Adipocyte (in vitro differentiated cells): ENCODE measurements at regions not wholly inside any gene's neighbourhood (a gene's known extent, or its start where the extent isn't known, plus 50 kb on each side); places are given as distances from the start of the nearest gene placed in this dataset.

ENCODE experiments used
- DNase-seq: peaks from one replicate; pipeline ENCODE4 v3.0.0-alpha.2; 2015; ENCODE audit warnings: low read depth
- H3K27me3 ChIP-seq: replicated peaks from 2 replicates; pipeline ENCODE4 v1.7.0; 2013; ENCODE audit warnings: mild to moderate bottlenecking, low read length, moderate library complexity; ENCODE audit not compliant: control insufficient read depth, insufficient read depth
- H3K36me3 ChIP-seq: 2 replicates; pipeline ENCODE4 v1.7.0; 2013; ENCODE audit warnings: low read length, mild to moderate bottlenecking, moderate library complexity; ENCODE audit not compliant: control insufficient read depth, insufficient read depth, severe bottlenecking
- H3K4me1 ChIP-seq: 2 replicates; pipeline ENCODE4 v1.7.0; 2013; ENCODE audit warnings: mild to moderate bottlenecking, low read length, moderate library complexity; ENCODE audit not compliant: control insufficient read depth, insufficient read depth
- H3K4me3 ChIP-seq: 2 replicates; pipeline ENCODE4 v1.7.0; 2013; ENCODE audit warnings: mild to moderate bottlenecking, low read length, moderate library complexity
- H3K9ac ChIP-seq: 2 replicates; pipeline ENCODE4 v1.7.0; 2013; ENCODE audit warnings: mild to moderate bottlenecking, low read length, moderate library complexity
- H3K9me3 ChIP-seq: 2 replicates; pipeline ENCODE4 v1.7.0; 2013; ENCODE audit warnings: mild to moderate bottlenecking, low read length, moderate library complexity; ENCODE audit not compliant: control insufficient read depth

GRCh38 chr5:44252545-44252944, 136.7 kb downstream of the FGF10 start:
- H3K9ac ChIP-seq, result no peak overlapping the region
- no peaks in the 10 kb centered on the region for H3K36me3 ChIP-seq
- no peaks in the 10 kb centered on the region for H3K27me3 ChIP-seq
- no peaks in the 10 kb centered on the region for H3K4me1 ChIP-seq
- DNase-seq, result no peak
- no peaks in the 10 kb centered on the region for H3K9me3 ChIP-seq
- H3K4me3 ChIP-seq, result no peak overlapping the region

GRCh38 chr5:44246986-44247385, 142.2 kb downstream of the FGF10 start:
- Histone ChIP-seq H3K9ac (no peak overlapping the region), H3K4me1 (peaks cover 20% of the 10 kb centered on the region), H3K9me3 (no peaks in the 10 kb centered on the region), H3K4me3 (no peak overlapping the region), H3K36me3 (no peaks in the 10 kb centered on the region), H3K27me3 (no peaks in the 10 kb centered on the region)
- DNase-seq, result no peak

GRCh38 chr5:44245935-44246334, 143.3 kb downstream of the FGF10 start:
- no peaks in the 10 kb centered on the region for H3K9me3 ChIP-seq
- no peaks in the 10 kb centered on the region for H3K36me3 ChIP-seq
- H3K9ac ChIP-seq, result no peak overlapping the region
- no peak for DNase-seq
- H3K27me3 ChIP-seq, result no peaks in the 10 kb centered on the region
- peaks cover 20% of the 10 kb centered on the region for H3K4me1 ChIP-seq
- H3K4me3 ChIP-seq, result no peak overlapping the region

- Histone ChIP-seq H3K27me3 (no peaks in the 10 kb centered on the region), H3K9ac (no peak overlapping the region), H3K4me1 (peaks cover 20% of the 10 kb centered on the region), H3K36me3 (no peaks in the 10 kb centered on the region), H3K9me3 (no peaks in the 10 kb centered on the region), H3K4me3 (no peak overlapping the region)
- DNase-seq, result no peak
Observed at GRCh38 chr5:44242791-44243190, 146.4 kb downstream of the FGF10 start.

GRCh38 chr5:44236040-44236439, 153.2 kb downstream of the FGF10 start:
- Histone ChIP-seq H3K27me3 (no peaks in the 10 kb centered on the region), H3K9me3 (no peaks in the 10 kb centered on the region), H3K4me3 (no peak overlapping the region), H3K9ac (no peak overlapping the region), H3K36me3 (no peaks in the 10 kb centered on the region), H3K4me1 (no peaks in the 10 kb centered on the region)
- no peak for DNase-seq

GRCh38 chr5:44233691-44234090, 155.5 kb downstream of the FGF10 start:
- Histone ChIP-seq H3K9me3 (no peaks in the 10 kb centered on the region), H3K4me3 (no peak overlapping the region), H3K4me1 (no peaks in the 10 kb centered on the region), H3K27me3 (no peaks in the 10 kb centered on the region), H3K9ac (no peak overlapping the region), H3K36me3 (no peaks in the 10 kb centered on the region)
- no peak for DNase-seq

GRCh38 chr5:44225231-44226160, 163.7 kb downstream of the FGF10 start:
- Histone ChIP-seq H3K36me3 (no peaks in the 10 kb centered on the region), H3K27me3 (no peaks in the 10 kb centered on the region), H3K4me3 (no peak overlapping the region), H3K9ac (no peak overlapping the region), H3K9me3 (no peaks in the 10 kb centered on the region), H3K4me1 (peaks cover 6% of the 10 kb centered on the region)
- DNase-seq, result no peak

- H3K27me3 ChIP-seq, result no peaks in the 10 kb centered on the region
- H3K4me3 ChIP-seq, result no peak overlapping the region
- H3K9ac ChIP-seq, result no peak overlapping the region
- no peak for DNase-seq
- H3K9me3 ChIP-seq, result peaks cover 19% of the 10 kb centered on the region
- H3K4me1 ChIP-seq, result no peaks in the 10 kb centered on the region
- no peaks in the 10 kb centered on the region for H3K36me3 ChIP-seq
Observed at GRCh38 chr5:44199408-44199807, 189.8 kb downstream of the FGF10 start.

- DNase-seq, result no peak
- no peaks in the 10 kb centered on the region for H3K36me3 ChIP-seq
Observed at GRCh38 chr5:44189255-44189654, 200.0 kb downstream of the FGF10 start.

GRCh38 chr5:44187973-44188372, 201.2 kb downstream of the FGF10 start:
- H3K4me3 ChIP-seq, result no peak overlapping the region
- H3K9ac ChIP-seq, result no peak overlapping the region
- H3K36me3 ChIP-seq, result no peaks in the 10 kb centered on the region
- DNase-seq, result no peak
- H3K27me3 ChIP-seq, result no peaks in the 10 kb centered on the region
- H3K9me3 ChIP-seq, result no peaks in the 10 kb centered on the region
- H3K4me1 ChIP-seq, result no peaks in the 10 kb centered on the region

More at GRCh38 chr5:44189255-44189654, 200.0 kb downstream of the FGF10 start:
- peaks cover 12% of the 10 kb centered on the region for H3K9me3 ChIP-seq
- H3K4me1 ChIP-seq, result no peaks in the 10 kb centered on the region
- H3K27me3 ChIP-seq, result no peaks in the 10 kb centered on the region
- H3K4me3 ChIP-seq, result no peak overlapping the region
- H3K9ac ChIP-seq, result no peak overlapping the region

- no peak for DNase-seq
- Histone ChIP-seq H3K4me3 (no peak overlapping the region), H3K36me3 (no peaks in the 10 kb centered on the region), H3K9me3 (no peaks in the 10 kb centered on the region), H3K27me3 (no peaks in the 10 kb centered on the region), H3K4me1 (no peaks in the 10 kb centered on the region), H3K9ac (no peak overlapping the region)
Observed at GRCh38 chr5:44183753-44184152, 205.5 kb downstream of the FGF10 start.

- H3K9ac ChIP-seq, result no peak overlapping the region
- H3K36me3 ChIP-seq, result no peaks in the 10 kb centered on the region
- H3K4me3 ChIP-seq, result no peak overlapping the region
- no peak for DNase-seq
- H3K27me3 ChIP-seq, result no peaks in the 10 kb centered on the region
- no peaks in the 10 kb centered on the region for H3K4me1 ChIP-seq
- H3K9me3 ChIP-seq, result no peaks in the 10 kb centered on the region
Observed at GRCh38 chr5:44183312-44183711, 205.9 kb downstream of the FGF10 start.
